ENCODE measurements at regions not wholly inside any gene's neighbourhood (a gene's known extent, or its start where the extent isn't known, plus 50 kb on each side); places are given as distances from the start of the nearest gene placed in this dataset.

- Histone ChIP-seq H3K9me3 (no peaks in the 10 kb centered on the region), H3K4me3 (no peak overlapping the region), H3K27ac (no peak overlapping the region), H3K4me1 (no peaks in the 10 kb centered on the region), H3K27me3 (no peaks in the 10 kb centered on the region), H3K36me3 (no peaks in the 10 kb centered on the region)
- WGBS, 2 donors = 78 to 80% methylated on average over 9 of the region's 9 CpGs
- intact Hi-C loops (cut with DNase I) = no loop called here
- TF ChIP-seq POLR2AphosphoS5 (IDR thresholded peaks at IDR 0.05) = no peak
- no peak for TF ChIP-seq POLR2A (IDR thresholded peaks at IDR 0.05)
- TF ChIP-seq EP300 (IDR thresholded peaks at IDR 0.05) = no peak
- no peak for TF ChIP-seq CTCF (IDR thresholded peaks at IDR 0.05)
- DNase-seq = no peak
Measured at GRCh38 chr7:91342346-91342745, 78.1 kb downstream of the FZD1 start.

GRCh38 chr7:91343420-91343960 lies 79.3 kb downstream of the FZD1 start:
- H3K27me3 ChIP-seq = no peaks in the 10 kb centered on the region
- H3K9me3 ChIP-seq = no peaks in the 10 kb centered on the region
- H3K4me3 ChIP-seq = no peak overlapping the region
- DNase-seq = no peak
- no peak overlapping the region for H3K27ac ChIP-seq
- no peak for TF ChIP-seq POLR2AphosphoS5 (IDR thresholded peaks at IDR 0.05)
- no peak for TF ChIP-seq CTCF (IDR thresholded peaks at IDR 0.05)
- TF ChIP-seq EP300 (IDR thresholded peaks at IDR 0.05) = no peak
- TF ChIP-seq POLR2A (IDR thresholded peaks at IDR 0.05) = no peak
- H3K4me1 ChIP-seq = no peaks in the 10 kb centered on the region
- WGBS, 2 donors = 66 to 81% methylated on average over 4 of the region's 4 CpGs
- no peaks in the 10 kb centered on the region for H3K36me3 ChIP-seq
- intact Hi-C loops (cut with DNase I) = no loop called here

- intact Hi-C loops (cut with DNase I) = no loop called here
- H3K36me3 ChIP-seq = no peaks in the 10 kb centered on the region
- no peak overlapping the region for H3K4me3 ChIP-seq
- H3K27ac ChIP-seq = no peak overlapping the region
- no peak for DNase-seq
- 72 to 80% methylated on average over 6 of the region's 6 CpGs for WGBS, 2 donors
- no peaks in the 10 kb centered on the region for H3K4me1 ChIP-seq
- TF ChIP-seq POLR2AphosphoS5 (IDR thresholded peaks at IDR 0.05) (no peak), EP300 (IDR thresholded peaks at IDR 0.05) (no peak), POLR2A (IDR thresholded peaks at IDR 0.05) (no peak)
- H3K9me3 ChIP-seq = no peaks in the 10 kb centered on the region
- H3K27me3 ChIP-seq = no peaks in the 10 kb centered on the region
Measured at GRCh38 chr7:91343996-91344629, 79.9 kb downstream of the FZD1 start.

- no peak for TF ChIP-seq CTCF (IDR thresholded peaks at IDR 0.05)
- TF ChIP-seq POLR2A (IDR thresholded peaks at IDR 0.05) = no peak
- no peak for TF ChIP-seq POLR2AphosphoS5 (IDR thresholded peaks at IDR 0.05)
- TF ChIP-seq EP300 (IDR thresholded peaks at IDR 0.05) = no peak
- no peak overlapping the region for H3K27ac ChIP-seq
- no peaks in the 10 kb centered on the region for H3K4me1 ChIP-seq
- H3K36me3 ChIP-seq = no peaks in the 10 kb centered on the region
- no peaks in the 10 kb centered on the region for H3K9me3 ChIP-seq
- DNase-seq = no peak
- H3K27me3 ChIP-seq = no peaks in the 10 kb centered on the region
- 69 to 79% methylated on average over 5 of the region's 5 CpGs for WGBS, 2 donors
- no peak overlapping the region for H3K4me3 ChIP-seq
- intact Hi-C loops (cut with DNase I) = no loop called here
Measured at GRCh38 chr7:91344911-91345310, 80.7 kb downstream of the FZD1 start.

GRCh38 chr7:91345449-91345848 lies 81.2 kb downstream of the FZD1 start:
- no peak overlapping the region for H3K4me3 ChIP-seq
- H3K4me1 ChIP-seq = no peaks in the 10 kb centered on the region
- no peaks in the 10 kb centered on the region for H3K36me3 ChIP-seq
- H3K27me3 ChIP-seq = no peaks in the 10 kb centered on the region
- intact Hi-C loops (cut with DNase I) = no loop called here
- no peak for DNase-seq
- H3K9me3 ChIP-seq = no peaks in the 10 kb centered on the region
- TF ChIP-seq CTCF (IDR thresholded peaks at IDR 0.05) (no peak), POLR2A (IDR thresholded peaks at IDR 0.05) (no peak), EP300 (IDR thresholded peaks at IDR 0.05) (no peak), POLR2AphosphoS5 (IDR thresholded peaks at IDR 0.05) (no peak)
- WGBS, 2 donors = 40 to 69% methylated on average over 1 of the region's 1 CpG
- no peak overlapping the region for H3K27ac ChIP-seq
